ENCODE measurements at regions not wholly inside any gene's neighbourhood (a gene's known extent, or its start where the extent isn't known, plus 50 kb on each side); places are given as distances from the start of the nearest gene placed in this dataset.

DNA sequence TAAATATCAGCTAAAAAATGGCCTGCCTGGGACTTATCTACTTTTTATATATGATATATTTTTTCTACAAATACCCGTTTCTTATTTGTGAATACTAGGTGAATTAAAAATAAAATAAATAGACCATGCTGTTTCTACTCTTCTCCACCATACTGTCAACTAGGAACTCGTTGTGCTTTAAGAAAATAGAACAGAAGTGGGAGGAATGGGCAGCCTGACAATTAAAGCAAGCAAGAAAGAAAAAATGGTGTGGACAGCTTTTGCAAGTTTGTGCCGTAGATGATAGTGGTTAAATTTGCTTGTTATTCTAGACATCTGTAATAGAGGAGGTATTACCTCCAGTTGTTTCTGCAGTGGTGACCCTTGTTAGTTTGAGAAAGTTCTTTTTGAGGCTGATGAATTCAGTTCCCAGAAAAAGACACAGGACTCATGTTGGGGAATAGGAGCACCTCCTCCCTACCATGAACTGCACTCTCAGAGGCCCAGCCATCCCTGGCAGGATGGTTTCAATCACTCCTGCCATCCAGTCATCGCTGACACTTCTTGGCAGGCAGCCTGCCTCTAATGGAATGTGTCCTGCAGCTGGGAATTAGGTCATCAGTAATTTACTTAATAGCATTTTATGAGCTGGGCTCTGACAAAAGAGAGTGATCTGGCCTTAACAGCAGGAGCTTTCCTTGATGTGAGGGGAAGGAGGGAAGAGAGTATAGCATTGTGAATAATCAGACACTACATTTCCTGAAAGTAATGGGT is 105.0 kb upstream of the GAP43 start:
- no peak for TF ChIP-seq CTCF (conservative IDR thresholded peaks at IDR 0.05 in 1 of 2, IDR thresholded peaks at IDR 0.05 in 1 of 2; ENCODE audit: low read depth in 1 of 2, low read length in 2 of 2)
- no peak for TF ChIP-seq EZH2 (IDR thresholded peaks at IDR 0.05; ENCODE audit: low read length, missing control alignments)
